Natural killer cell treated with Interleukin-12 subunit alpha and Interleukin-12 subunit beta and Interleukin-15 and Interleukin-18, amount 100 ng/mL, for 72 hours (primary cell): ENCODE measurements at regions not wholly inside any gene's neighbourhood (a gene's known extent, or its start where the extent isn't known, plus 50 kb on each side); places are given as distances from the start of the nearest gene placed in this dataset.
A peak's percentile ranks its signal among the peaks of the same experiment; 100 is the strongest.

Source experiments
- ATAC-seq, 2 donors: fragments of 150-1000 bp; cut with Tn5 transposase in 1 of 2; sonication (Bioruptor Pico), chemical (Tn5 transposase) in 1 of 2; 2 replicates each; pipeline ENCODE4 v1.10.0; 2021
- DNase-seq: peaks from one replicate; pipeline ENCODE4 v3.0.0; 2022; ENCODE audit warnings: low spot score
- H3K27ac Mint-ChIP-seq, 2 donors: 1 replicate in 1 of 2; 2 replicates in 1 of 2; pipeline ENCODE4 v1.8.0; 2022; ENCODE audit warnings: mixed read lengths in 2 of 2, mild to moderate bottlenecking in 1 of 2, moderate library complexity in 1 of 2
- H3K27me3 Mint-ChIP-seq, 2 donors: 1 replicate in 1 of 2; 2 replicates in 1 of 2; pipeline ENCODE4 v1.8.0; 2022; ENCODE audit warnings: mixed read lengths in 2 of 2
- H3K36me3 Mint-ChIP-seq: one replicate; pipeline ENCODE4 v1.8.0; 2022; ENCODE audit warnings: mixed read lengths
- H3K4me1 Mint-ChIP-seq, 2 donors: 1 replicate in 1 of 2; 2 replicates in 1 of 2; pipeline ENCODE4 v1.8.0; 2022; ENCODE audit warnings: low read depth in 2 of 2, mixed read lengths in 2 of 2, mild to moderate bottlenecking in 1 of 2
- H3K4me3 Mint-ChIP-seq: one replicate; pipeline ENCODE4 v1.8.0; 2022; ENCODE audit warnings: mixed read lengths
- H3K9me3 Mint-ChIP-seq: 2 replicates; pipeline ENCODE4 v1.8.0; 2022; ENCODE audit warnings: mixed read lengths

GRCh38 chr10:28872587-28873165, 195.4 kb downstream of the BAMBI start:
- no peak overlapping the region for H3K27ac Mint-ChIP-seq
- no peak for ATAC-seq
- no peaks in the 10 kb centered on the region for H3K4me1 Mint-ChIP-seq
- no peaks in the 10 kb centered on the region for H3K9me3 Mint-ChIP-seq
- no peaks in the 10 kb centered on the region for H3K36me3 Mint-ChIP-seq
- no peak overlapping the region for H3K4me3 Mint-ChIP-seq
- DNase-seq: no peak
- H3K27me3 Mint-ChIP-seq: peaks cover 0 to 8% of the 10 kb centered on the region in 2 donors

GRCh38 chr10:28873540-28873939, 196.2 kb downstream of the BAMBI start:
- ATAC-seq: no peak
- peaks cover 0 to 13% of the 10 kb centered on the region in 2 donors for H3K27me3 Mint-ChIP-seq
- H3K9me3 Mint-ChIP-seq: no peaks in the 10 kb centered on the region
- H3K27ac Mint-ChIP-seq: no peak overlapping the region
- no peaks in the 10 kb centered on the region for H3K36me3 Mint-ChIP-seq
- H3K4me1 Mint-ChIP-seq: no peaks in the 10 kb centered on the region
- H3K4me3 Mint-ChIP-seq: no peak overlapping the region
- DNase-seq: no peak

- H3K36me3 Mint-ChIP-seq: no peaks in the 10 kb centered on the region
- no peak for DNase-seq
- no peak for ATAC-seq
- no peaks in the 10 kb centered on the region for H3K9me3 Mint-ChIP-seq
- H3K27ac Mint-ChIP-seq: no peak overlapping the region
- no peak overlapping the region for H3K4me3 Mint-ChIP-seq
- H3K4me1 Mint-ChIP-seq: no peaks in the 10 kb centered on the region
- H3K27me3 Mint-ChIP-seq: peaks cover 0 to 13% of the 10 kb centered on the region in 2 donors
These were observed 196.9 kb downstream of the BAMBI start for GRCh38 chr10:28874210-28874609.

GRCh38 chr10:28875549-28876081, 198.3 kb downstream of the BAMBI start:
- no peaks in the 10 kb centered on the region for H3K9me3 Mint-ChIP-seq
- DNase-seq (no peak), ATAC-seq (no peak)
- H3K27me3 Mint-ChIP-seq: peaks cover 5 to 14% of the 10 kb centered on the region in 2 donors
- no peaks in the 10 kb centered on the region for H3K4me1 Mint-ChIP-seq
- no peak overlapping the region for H3K27ac Mint-ChIP-seq
- H3K4me3 Mint-ChIP-seq: no peak overlapping the region
- H3K36me3 Mint-ChIP-seq: no peaks in the 10 kb centered on the region

- Mint-ChIP-seq H3K9me3 (no peaks in the 10 kb centered on the region), H3K27me3 (peaks cover 20 to 24% of the 10 kb centered on the region in 2 donors), H3K27ac (no peak overlapping the region), H3K4me3 (no peak overlapping the region), H3K36me3 (no peaks in the 10 kb centered on the region), H3K4me1 (no peaks in the 10 kb centered on the region)
- no peak for DNase-seq
- ATAC-seq: peak in 1 of 2 donors; percentile 53
These were observed 201.1 kb downstream of the BAMBI start for GRCh38 chr10:28878236-28878970.

- no peak for DNase-seq
- H3K27ac Mint-ChIP-seq: no peak overlapping the region
These were observed 201.9 kb downstream of the BAMBI start for GRCh38 chr10:28879246-28879645.

GRCh38 chr10:28879875-28880682, 202.8 kb downstream of the BAMBI start:
- Mint-ChIP-seq H3K9me3 (no peaks in the 10 kb centered on the region), H3K36me3 (no peaks in the 10 kb centered on the region), H3K4me3 (no peak overlapping the region), H3K27ac (no peak overlapping the region), H3K27me3 (peaks cover 22 to 29% of the 10 kb centered on the region in 2 donors), H3K4me1 (no peaks in the 10 kb centered on the region)
- ATAC-seq: no peak
- no peak for DNase-seq

More at GRCh38 chr10:28879246-28879645, 201.9 kb downstream of the BAMBI start:
- Mint-ChIP-seq H3K9me3 (no peaks in the 10 kb centered on the region), H3K4me3 (no peak overlapping the region), H3K27me3 (peaks cover 22 to 29% of the 10 kb centered on the region in 2 donors), H3K36me3 (no peaks in the 10 kb centered on the region), H3K4me1 (no peaks in the 10 kb centered on the region)
- ATAC-seq: no peak

- H3K4me3 Mint-ChIP-seq: no peak overlapping the region
- no peak for DNase-seq
- H3K27me3 Mint-ChIP-seq: peaks cover 22 to 29% of the 10 kb centered on the region in 2 donors
- no peak for ATAC-seq
- H3K36me3 Mint-ChIP-seq: no peaks in the 10 kb centered on the region
- H3K4me1 Mint-ChIP-seq: no peaks in the 10 kb centered on the region
- H3K9me3 Mint-ChIP-seq: no peaks in the 10 kb centered on the region
- H3K27ac Mint-ChIP-seq: no peak overlapping the region
These were observed 203.3 kb downstream of the BAMBI start for GRCh38 chr10:28880683-28880950.

GRCh38 chr10:28881171-28881882, 204.0 kb downstream of the BAMBI start:
- Mint-ChIP-seq H3K27ac (no peak overlapping the region), H3K4me3 (no peak overlapping the region), H3K4me1 (no peaks in the 10 kb centered on the region), H3K9me3 (no peaks in the 10 kb centered on the region), H3K36me3 (no peaks in the 10 kb centered on the region), H3K27me3 (peaks cover 22 to 29% of the 10 kb centered on the region in 2 donors)
- DNase-seq: no peak
- no peak for ATAC-seq

- Mint-ChIP-seq H3K4me3 (no peak overlapping the region), H3K27me3 (peaks cover 19 to 29% of the 10 kb centered on the region in 2 donors), H3K36me3 (no peaks in the 10 kb centered on the region), H3K27ac (no peak overlapping the region), H3K9me3 (no peaks in the 10 kb centered on the region), H3K4me1 (no peaks in the 10 kb centered on the region)
- DNase-seq (no peak), ATAC-seq (no peak)
These were observed 206.6 kb downstream of the BAMBI start for GRCh38 chr10:28883741-28884423.

GRCh38 chr10:28890121-28890950, 213.0 kb downstream of the BAMBI start:
- H3K27ac Mint-ChIP-seq: no peak overlapping the region
- peak; percentile 21 to 39 for ATAC-seq
- H3K9me3 Mint-ChIP-seq: no peaks in the 10 kb centered on the region

GRCh38 chr10:28891058-28891713, 213.9 kb downstream of the BAMBI start:
- H3K27ac Mint-ChIP-seq: no peak overlapping the region
- ATAC-seq: peak in 1 of 2 donors; percentile 32
- no peaks in the 10 kb centered on the region for H3K36me3 Mint-ChIP-seq
- H3K4me1 Mint-ChIP-seq: no peaks in the 10 kb centered on the region
- DNase-seq: no peak
- H3K9me3 Mint-ChIP-seq: no peaks in the 10 kb centered on the region
- H3K27me3 Mint-ChIP-seq: peaks cover 0 to 3% of the 10 kb centered on the region in 2 donors
- H3K4me3 Mint-ChIP-seq: no peak overlapping the region

More at GRCh38 chr10:28890121-28890950, 213.0 kb downstream of the BAMBI start:
- Mint-ChIP-seq H3K36me3 (no peaks in the 10 kb centered on the region), H3K4me1 (no peaks in the 10 kb centered on the region), H3K4me3 (no peak overlapping the region), H3K27me3 (peaks cover 0 to 5% of the 10 kb centered on the region in 2 donors)
- no peak for DNase-seq
